ENCODE measurements at regions not wholly inside any gene's neighbourhood (a gene's known extent, or its start where the extent isn't known, plus 50 kb on each side); places are given as distances from the start of the nearest gene placed in this dataset.

DNA sequence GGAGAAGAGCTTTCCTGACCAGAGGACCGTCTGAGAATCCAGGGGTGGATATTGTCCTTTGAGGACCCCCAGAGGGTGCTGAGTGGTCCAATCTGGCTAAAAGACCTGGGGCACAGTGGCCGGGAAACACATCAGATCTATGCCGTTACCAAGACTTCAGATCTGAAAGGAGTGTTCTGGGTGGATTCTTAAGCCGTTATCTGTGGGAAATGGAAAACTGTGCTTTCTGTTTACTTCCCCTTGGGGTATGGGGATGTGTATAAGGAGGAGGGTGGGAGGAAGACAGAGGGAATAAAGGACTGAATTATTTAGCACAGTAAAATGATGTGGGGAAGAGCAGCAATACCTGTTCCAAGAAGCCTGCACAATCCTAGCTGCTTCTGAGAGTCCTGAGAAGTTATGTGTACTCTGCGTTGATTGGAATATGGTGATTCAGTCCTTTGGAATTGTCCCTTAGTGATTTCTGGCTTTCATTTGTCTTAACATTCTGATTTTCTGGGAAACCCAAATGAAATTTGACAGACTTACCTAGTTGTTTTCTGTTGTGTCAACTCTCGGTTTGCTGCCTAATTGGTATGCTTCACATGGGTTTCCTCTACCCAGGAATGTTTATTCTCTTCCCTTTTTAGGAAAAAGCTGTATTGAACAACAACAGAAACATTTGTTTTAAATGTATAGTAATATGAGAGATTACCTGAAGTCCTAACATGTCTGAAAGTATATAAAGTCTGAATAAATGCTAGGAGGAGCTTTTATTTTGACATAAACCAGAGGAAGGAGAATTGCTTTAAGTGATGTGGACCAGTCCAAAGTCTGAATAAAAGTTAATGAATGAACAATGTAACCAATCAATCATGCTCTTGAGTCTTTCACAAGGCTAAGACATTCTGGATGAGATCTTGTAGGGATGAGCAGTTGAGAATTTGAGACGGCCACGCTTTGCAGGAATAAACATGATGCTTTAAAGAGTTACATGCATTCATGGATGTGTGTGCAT lies 427.1 kb upstream of the C2CD4B start:
- no peak for TF ChIP-seq POLR2A (IDR thresholded peaks at IDR 0.05)
- TF ChIP-seq, protein P1, sequence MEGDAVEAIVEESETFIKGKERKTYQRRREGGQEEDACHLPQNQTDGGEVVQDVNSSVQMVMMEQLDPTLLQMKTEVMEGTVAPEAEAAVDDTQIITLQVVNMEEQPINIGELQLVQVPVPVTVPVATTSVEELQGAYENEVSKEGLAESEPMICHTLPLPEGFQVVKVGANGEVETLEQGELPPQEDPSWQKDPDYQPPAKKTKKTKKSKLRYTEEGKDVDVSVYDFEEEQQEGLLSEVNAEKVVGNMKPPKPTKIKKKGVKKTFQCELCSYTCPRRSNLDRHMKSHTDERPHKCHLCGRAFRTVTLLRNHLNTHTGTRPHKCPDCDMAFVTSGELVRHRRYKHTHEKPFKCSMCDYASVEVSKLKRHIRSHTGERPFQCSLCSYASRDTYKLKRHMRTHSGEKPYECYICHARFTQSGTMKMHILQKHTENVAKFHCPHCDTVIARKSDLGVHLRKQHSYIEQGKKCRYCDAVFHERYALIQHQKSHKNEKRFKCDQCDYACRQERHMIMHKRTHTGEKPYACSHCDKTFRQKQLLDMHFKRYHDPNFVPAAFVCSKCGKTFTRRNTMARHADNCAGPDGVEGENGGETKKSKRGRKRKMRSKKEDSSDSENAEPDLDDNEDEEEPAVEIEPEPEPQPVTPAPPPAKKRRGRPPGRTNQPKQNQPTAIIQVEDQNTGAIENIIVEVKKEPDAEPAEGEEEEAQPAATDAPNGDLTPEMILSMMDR (IDR thresholded peaks at IDR 0.05): no peak
